ENCODE measurements at regions not wholly inside any gene's neighbourhood (a gene's known extent, or its start where the extent isn't known, plus 50 kb on each side); places are given as distances from the start of the nearest gene placed in this dataset.

DNA sequence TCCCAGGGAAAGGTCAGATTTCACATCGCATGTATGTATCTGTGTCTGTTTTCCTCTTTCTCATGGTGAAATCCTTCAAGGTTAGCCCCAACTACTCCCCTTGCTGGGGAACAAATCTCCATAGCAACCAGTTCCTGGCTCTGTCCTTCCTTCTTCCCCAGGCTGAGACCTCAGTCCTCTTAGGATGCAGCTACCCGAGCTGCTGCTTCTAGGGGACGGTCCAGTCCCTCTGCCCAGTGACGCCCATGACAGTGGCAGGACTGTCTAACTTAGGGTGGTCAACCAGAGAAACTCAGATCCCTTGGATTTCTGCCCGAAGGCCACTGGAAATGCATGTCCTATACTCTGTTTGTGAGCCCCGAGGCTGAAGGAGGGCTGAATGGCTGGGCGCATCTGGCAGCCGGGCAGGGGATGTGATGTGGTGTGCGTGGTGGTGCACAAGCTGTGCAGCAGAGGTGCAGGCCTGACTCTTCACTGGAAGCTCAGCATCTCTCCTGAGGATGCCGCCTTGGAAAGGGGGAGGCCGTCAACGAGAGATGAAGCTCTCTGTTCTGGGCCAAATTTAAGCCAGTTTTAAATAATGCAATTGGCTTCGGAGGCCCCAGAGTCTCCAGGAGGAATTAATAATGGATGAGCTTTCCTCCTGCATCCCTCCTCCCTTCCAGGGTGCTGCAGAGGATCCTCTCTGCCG is 118.7 kb upstream of the B3GAT1 start:
- no peak overlapping the region for H3K4me3 ChIP-seq (replicated peaks; ENCODE audit: low read depth, low read length)
- no peaks in the 10 kb centered on the region for H3K36me3 ChIP-seq (ENCODE audit: control insufficient read depth, insufficient read depth, low read length)
- no peaks in the 10 kb centered on the region; the same call in 1 of the 2 replicates for H3K27me3 ChIP-seq (replicated peaks; ENCODE audit: control insufficient read depth, insufficient read depth, low read length)
- TF ChIP-seq, protein P1, sequence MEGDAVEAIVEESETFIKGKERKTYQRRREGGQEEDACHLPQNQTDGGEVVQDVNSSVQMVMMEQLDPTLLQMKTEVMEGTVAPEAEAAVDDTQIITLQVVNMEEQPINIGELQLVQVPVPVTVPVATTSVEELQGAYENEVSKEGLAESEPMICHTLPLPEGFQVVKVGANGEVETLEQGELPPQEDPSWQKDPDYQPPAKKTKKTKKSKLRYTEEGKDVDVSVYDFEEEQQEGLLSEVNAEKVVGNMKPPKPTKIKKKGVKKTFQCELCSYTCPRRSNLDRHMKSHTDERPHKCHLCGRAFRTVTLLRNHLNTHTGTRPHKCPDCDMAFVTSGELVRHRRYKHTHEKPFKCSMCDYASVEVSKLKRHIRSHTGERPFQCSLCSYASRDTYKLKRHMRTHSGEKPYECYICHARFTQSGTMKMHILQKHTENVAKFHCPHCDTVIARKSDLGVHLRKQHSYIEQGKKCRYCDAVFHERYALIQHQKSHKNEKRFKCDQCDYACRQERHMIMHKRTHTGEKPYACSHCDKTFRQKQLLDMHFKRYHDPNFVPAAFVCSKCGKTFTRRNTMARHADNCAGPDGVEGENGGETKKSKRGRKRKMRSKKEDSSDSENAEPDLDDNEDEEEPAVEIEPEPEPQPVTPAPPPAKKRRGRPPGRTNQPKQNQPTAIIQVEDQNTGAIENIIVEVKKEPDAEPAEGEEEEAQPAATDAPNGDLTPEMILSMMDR (IDR thresholded peaks at IDR 0.05; ENCODE audit: insufficient read depth, low read length, poor library complexity, severe bottlenecking): no peak
- DNase-seq (ENCODE audit: extremely low read depth, insufficient read length): no peak

DNA sequence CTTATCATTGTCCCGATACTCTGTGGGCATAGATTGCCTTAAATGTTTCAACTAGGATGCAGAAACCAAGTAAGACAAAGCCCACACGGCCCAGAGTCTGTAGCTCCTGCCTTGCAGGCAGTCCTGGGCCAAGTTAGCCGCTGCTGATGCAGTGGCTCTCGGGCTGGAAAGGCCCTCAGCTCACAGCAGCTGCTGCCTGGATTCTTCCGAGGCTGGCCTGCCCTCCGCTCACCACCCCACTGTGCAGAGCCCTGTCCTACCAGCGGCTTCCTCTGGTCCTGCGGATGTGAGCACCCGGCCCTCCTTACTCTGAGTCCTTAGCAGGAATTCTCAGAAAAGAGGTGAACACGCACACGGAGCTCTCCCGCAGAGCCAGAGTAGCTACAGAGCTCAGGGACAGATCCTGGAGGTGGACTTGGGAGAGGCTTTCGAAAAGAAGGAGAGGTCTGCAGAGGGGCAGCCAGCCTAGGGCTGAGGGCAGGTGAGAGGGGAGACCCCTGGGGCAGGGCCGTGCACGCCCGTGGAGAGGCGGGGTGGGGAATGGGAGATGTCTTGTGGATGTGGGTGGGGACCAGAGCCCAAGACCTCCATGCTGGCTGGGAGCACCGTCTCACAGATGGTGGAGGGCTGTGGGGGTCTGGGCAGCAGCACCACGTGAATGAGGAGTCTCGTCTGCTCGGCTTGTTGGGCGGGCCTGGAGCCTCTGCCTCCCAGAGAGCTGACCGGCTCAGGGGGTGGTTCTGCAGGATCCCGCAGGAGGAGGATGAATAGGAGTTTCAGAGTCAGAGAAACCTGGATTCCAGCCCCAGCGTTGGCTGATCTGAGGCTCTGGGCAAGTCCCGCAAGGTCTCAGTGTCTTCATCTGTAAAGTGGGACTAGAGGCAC is 117.4 kb upstream of the B3GAT1 start:
- Histone ChIP-seq H3K27me3 (replicated peaks; ENCODE audit: control insufficient read depth, insufficient read depth, low read length) (no peaks in the 10 kb centered on the region; the same call in 1 of the 2 replicates), H3K36me3 (ENCODE audit: control insufficient read depth, insufficient read depth, low read length) (no peaks in the 10 kb centered on the region), H3K4me3 (replicated peaks; ENCODE audit: low read depth, low read length) (no peak overlapping the region)
- TF ChIP-seq, protein P1 (IDR thresholded peaks at IDR 0.05; ENCODE audit: insufficient read depth, low read length, poor library complexity, severe bottlenecking): no peak
- DNase-seq (ENCODE audit: extremely low read depth, insufficient read length): no peak

DNA sequence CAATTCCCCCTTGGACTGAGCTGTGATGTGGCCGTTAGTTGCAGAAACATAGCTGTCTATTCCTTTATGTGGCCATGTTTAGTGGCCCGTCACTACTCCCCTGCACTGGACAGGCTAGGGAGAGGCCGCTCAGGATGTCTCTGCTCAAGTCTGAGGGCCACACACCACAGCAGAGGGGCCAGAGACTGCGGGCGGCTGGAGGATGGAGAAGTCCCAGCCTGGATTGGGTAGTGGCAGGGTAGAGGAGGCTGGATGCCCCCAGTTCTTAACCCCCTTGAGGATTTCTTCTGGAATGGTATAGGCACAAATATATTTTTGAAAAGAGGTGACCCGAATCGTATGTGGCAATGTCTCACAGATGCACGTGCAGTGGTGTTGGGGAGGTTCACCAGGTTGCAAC is 116.4 kb upstream of the B3GAT1 start:
- TF ChIP-seq, protein P1 (IDR thresholded peaks at IDR 0.05; ENCODE audit: insufficient read depth, low read length, poor library complexity, severe bottlenecking): no peak
- DNase-seq (ENCODE audit: extremely low read depth, insufficient read length): no peak
- Histone ChIP-seq H3K36me3 (ENCODE audit: control insufficient read depth, insufficient read depth, low read length) (no peaks in the 10 kb centered on the region), H3K4me3 (replicated peaks; ENCODE audit: low read depth, low read length) (no peak overlapping the region), H3K27me3 (replicated peaks; ENCODE audit: control insufficient read depth, insufficient read depth, low read length) (no peaks in the 10 kb centered on the region; the same call in 1 of the 2 replicates)

DNA sequence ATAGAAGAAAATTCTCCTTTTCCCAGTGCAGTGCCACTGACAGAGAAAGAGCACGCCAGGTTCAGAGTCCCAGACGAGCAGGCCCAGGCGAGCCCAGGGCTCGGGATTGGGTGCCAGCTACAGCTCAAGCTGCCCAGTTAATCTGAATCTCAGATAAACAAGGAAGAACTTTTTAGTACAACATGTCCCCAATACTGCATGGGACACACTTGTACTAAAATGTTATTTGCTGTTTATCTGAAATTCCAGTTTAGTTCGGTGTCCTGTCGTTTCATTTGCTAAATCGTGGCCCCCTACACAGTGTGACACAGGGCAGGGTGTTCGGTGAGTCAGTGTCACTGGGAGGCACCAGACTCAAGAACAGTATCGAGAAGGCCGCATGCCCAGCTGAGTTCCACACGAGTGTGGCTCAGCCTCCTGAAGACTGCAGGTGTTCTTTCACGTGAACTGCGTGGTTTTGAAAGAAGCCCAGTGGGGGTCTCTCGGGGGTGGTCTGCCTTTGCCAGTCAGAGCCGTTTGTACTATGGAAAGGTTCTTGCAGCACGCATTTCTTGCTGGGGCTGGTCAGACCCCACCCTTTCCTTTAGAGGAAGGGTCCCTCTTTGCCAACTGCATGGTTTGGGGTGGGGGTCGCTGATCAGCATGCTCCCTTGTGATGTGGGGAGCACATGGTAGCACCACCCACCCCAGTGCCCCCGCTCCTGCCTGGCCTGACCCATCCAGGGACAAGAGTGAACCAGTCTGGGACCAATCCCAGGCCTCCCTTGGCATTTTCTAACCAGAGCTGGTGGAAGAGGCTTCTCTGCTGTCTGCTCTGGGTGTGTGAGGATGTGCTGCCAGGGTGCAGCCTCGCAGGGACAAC is 115.6 kb upstream of the B3GAT1 start:
- H3K27me3 ChIP-seq (replicated peaks; ENCODE audit: control insufficient read depth, insufficient read depth, low read length): no peaks in the 10 kb centered on the region; the same call in 1 of the 2 replicates

More for the DNA sequence above, 115.6 kb upstream of the B3GAT1 start:
- H3K36me3 ChIP-seq (ENCODE audit: control insufficient read depth, insufficient read depth, low read length): no peaks in the 10 kb centered on the region
- H3K4me3 ChIP-seq (replicated peaks; ENCODE audit: low read depth, low read length): no peak overlapping the region
- TF ChIP-seq, protein P1 (IDR thresholded peaks at IDR 0.05; ENCODE audit: insufficient read depth, low read length, poor library complexity, severe bottlenecking): no peak
- no peak for DNase-seq (ENCODE audit: extremely low read depth, insufficient read length)
